ENCODE measurements at regions not wholly inside any gene's neighbourhood (a gene's known extent, or its start where the extent isn't known, plus 50 kb on each side); places are given as distances from the start of the nearest gene placed in this dataset.

DNA sequence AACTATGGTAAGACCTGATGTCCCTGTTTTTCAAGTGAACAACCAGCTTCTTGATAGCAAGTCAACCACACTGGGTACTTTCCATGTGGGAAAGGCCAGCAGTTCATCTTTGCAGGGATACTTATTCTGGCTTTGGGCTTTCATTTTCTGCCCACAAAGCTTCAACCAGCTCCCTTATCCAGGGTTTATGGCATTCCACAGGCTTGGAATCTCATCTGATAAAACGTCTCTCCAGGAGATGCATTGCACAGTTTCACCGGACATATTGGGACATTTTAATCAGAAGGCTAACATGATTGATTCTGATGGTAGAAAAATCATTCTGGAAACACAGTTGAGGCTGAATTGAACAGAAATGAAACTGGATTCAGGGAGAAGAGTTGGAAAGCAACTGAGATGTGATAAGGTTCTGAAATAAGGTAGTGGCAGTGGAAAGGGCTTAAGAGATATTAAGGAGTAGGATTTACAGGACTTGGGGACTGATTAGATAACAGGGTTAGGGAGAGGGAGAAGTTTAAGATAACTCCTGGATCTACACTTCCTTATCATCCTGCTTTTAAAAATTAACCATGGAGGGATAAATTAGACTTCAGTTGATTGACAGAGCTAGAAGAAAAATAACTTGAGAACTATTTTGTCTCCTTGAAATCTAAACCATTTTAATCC lies 195.8 kb upstream of the FBXL7 start:
- H2BK120ac ChIP-seq (replicated peaks; ENCODE audit: low read depth, low read length), result no peak overlapping the region
- H4K5ac ChIP-seq (ENCODE audit: insufficient read length, low read depth, low read length), result no peak overlapping the region
- H3K79me2 ChIP-seq (ENCODE audit: control insufficient read depth in 1 of 2, insufficient read depth in 2 of 2, low read length in 2 of 2), result no peaks in the 10 kb centered on the region
- H2BK12ac ChIP-seq (ENCODE audit: low read depth, low read length), result no peak overlapping the region
- TF ChIP-seq EGR1 (IDR thresholded peaks at IDR 0.05; ENCODE audit: borderline replicate concordance, low read depth, low read length), result no peak
- TF ChIP-seq SAP30 (IDR thresholded peaks at IDR 0.05; ENCODE audit: insufficient read depth, insufficient replicate concordance, low read length), result no peak
- ChIA-PET POLR2A (ENCODE audit: partially characterized antibody) (no interaction called here), CTCF (ENCODE audit: partially characterized antibody) (interaction anchor here (0.9 to 1.4 kb wide), 2 partner anchors 13 to 37 kb away, joined by 3 to 4 read pairs; no protein-coding TSS in a partner anchor)
- no peak for FAIRE-seq
- H2BK5ac ChIP-seq (ENCODE audit: low read depth, low read length), result no peak overlapping the region
- H4K20me1 ChIP-seq (replicated peaks in 1 of 2; ENCODE audit: control insufficient read depth in 1 of 2, insufficient read depth in 2 of 2, low read length in 2 of 2), result no peaks in the 10 kb centered on the region
- H4K8ac ChIP-seq (ENCODE audit: extremely low read depth, insufficient read depth, low read length), result no peak overlapping the region
- 0 out of 2 replicates have a peak overlapping the region, but pooled peaks have one; percentile 7 for H2AFZ ChIP-seq (ENCODE audit: low read length)
- no peak for DNase-seq (ENCODE audit: low read depth in 1 of 2, low spot score in 2 of 2)
- no peaks in the 10 kb centered on the region for H3K9me3 ChIP-seq (ENCODE audit: insufficient read depth in 2 of 2, low read depth in 1 of 2, low read length in 1 of 2)
- H4K91ac ChIP-seq (replicated peaks; ENCODE audit: insufficient read length, low read length), result no peak overlapping the region
- WGBS, 2 experiments (ENCODE audit: extremely low coverage in 1 of 2, insufficient coverage in 1 of 2, insufficient read length in 1 of 2, insufficient replicate concordance in 2 of 2, low coverage in 1 of 2, low lambda C conversion rate in 2 of 2, missing lambda C conversion rate in 1 of 2), result 90% methylated on average over 2 of the region's 2 CpGs; no CpG with 5 or more reads in 1 of the 2 experiments
- H3K79me1 ChIP-seq (ENCODE audit: low read depth, low read length), result no peaks in the 10 kb centered on the region
- no peak overlapping the region for H2AK5ac ChIP-seq (ENCODE audit: low read depth, low read length)
- H3K27ac ChIP-seq (ENCODE audit: low read depth, low read length), result no peak overlapping the region
- H3K56ac ChIP-seq (replicated peaks; ENCODE audit: insufficient read length, low read depth, low read length), result no peak overlapping the region
- H2BK15ac ChIP-seq (ENCODE audit: low read length), result no peak overlapping the region
- no peaks in the 10 kb centered on the region for H3K23me2 ChIP-seq (ENCODE audit: low read depth, low read length)
- no peaks in the 10 kb centered on the region for H3K4me1 ChIP-seq (replicated peaks in 1 of 4; ENCODE audit: control insufficient read depth in 3 of 4, insufficient read depth in 4 of 4, low read length in 3 of 4)
- no peak overlapping the region for H3K9ac ChIP-seq (replicated peaks in 1 of 4; ENCODE audit: extremely low read depth in 1 of 4, low read depth in 3 of 4, low read length in 3 of 4)
- no peak overlapping the region for H2BK20ac ChIP-seq (ENCODE audit: low read length)
- H3K18ac ChIP-seq (ENCODE audit: extremely low read depth, low read length), result no peak overlapping the region
- H3K4me2 ChIP-seq (ENCODE audit: insufficient read depth in 1 of 2, low read depth in 2 of 2, low read length in 2 of 2), result no peak overlapping the region
- H3K4me3 ChIP-seq (ENCODE audit: extremely low read depth in 1 of 4, insufficient read depth in 2 of 4, low read depth in 3 of 4, low read length in 4 of 4), result no peak overlapping the region
- H3K23ac ChIP-seq (ENCODE audit: insufficient read length), result no peak overlapping the region
- no peaks in the 10 kb centered on the region for H3K36me3 ChIP-seq (ENCODE audit: control insufficient read depth in 2 of 4, insufficient read depth in 4 of 4, low read length in 3 of 4)
- H3K27me3 ChIP-seq (replicated peaks in 1 of 4; ENCODE audit: control insufficient read depth in 3 of 4, extremely low read depth in 1 of 4, insufficient read depth in 3 of 4, low read length in 3 of 4), result no peaks in the 10 kb centered on the region
- no peak overlapping the region for H3K14ac ChIP-seq (ENCODE audit: insufficient read length)
- H3K4ac ChIP-seq (replicated peaks; ENCODE audit: insufficient read length, low read depth, low read length), result no peak overlapping the region

Data from H1 (cell line).